Hepatocyte (in vitro differentiated cells): ENCODE measurements at regions not wholly inside any gene's neighbourhood (a gene's known extent, or its start where the extent isn't known, plus 50 kb on each side); places are given as distances from the start of the nearest gene placed in this dataset.

Source experiments
- EZH2 ChIP-seq: fragments of 200-600 bp; sonication (generic); IDR thresholded peaks from 2 replicates; pipeline ENCODE4 v1.6.1; 2016; ENCODE audit warnings: antibody characterized with exemption, mild to moderate bottlenecking, borderline replicate concordance
- TF ChIP-seq, protein P1 (sequence below): fragments of 200-600 bp; sonication (generic); IDR thresholded peaks from 2 replicates; pipeline ENCODE4 v1.5.1; 2016; ENCODE audit warnings: antibody characterized with exemption, mild to moderate bottlenecking; ENCODE audit not compliant: poor library complexity

DNA sequence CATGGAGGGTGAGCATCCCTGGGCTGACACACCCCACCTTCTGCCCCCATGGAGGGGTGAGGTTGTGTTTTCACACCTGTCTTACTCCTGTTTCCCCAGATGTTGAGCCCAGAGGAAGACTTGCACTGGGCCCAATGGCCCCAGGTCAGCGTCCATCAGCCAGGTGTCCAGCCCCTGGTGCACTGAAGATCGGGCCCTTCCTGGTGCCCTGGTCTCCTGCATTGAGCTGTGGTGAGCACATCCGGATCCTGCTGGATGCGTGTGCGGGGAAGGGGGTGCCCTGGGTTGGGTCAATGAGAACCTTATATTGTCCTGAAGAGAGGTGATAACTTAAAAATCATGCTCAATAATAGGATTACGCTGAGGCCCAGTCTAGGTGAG lies 227.3 kb downstream of the SNRPN start:
- TF ChIP-seq, protein P1, sequence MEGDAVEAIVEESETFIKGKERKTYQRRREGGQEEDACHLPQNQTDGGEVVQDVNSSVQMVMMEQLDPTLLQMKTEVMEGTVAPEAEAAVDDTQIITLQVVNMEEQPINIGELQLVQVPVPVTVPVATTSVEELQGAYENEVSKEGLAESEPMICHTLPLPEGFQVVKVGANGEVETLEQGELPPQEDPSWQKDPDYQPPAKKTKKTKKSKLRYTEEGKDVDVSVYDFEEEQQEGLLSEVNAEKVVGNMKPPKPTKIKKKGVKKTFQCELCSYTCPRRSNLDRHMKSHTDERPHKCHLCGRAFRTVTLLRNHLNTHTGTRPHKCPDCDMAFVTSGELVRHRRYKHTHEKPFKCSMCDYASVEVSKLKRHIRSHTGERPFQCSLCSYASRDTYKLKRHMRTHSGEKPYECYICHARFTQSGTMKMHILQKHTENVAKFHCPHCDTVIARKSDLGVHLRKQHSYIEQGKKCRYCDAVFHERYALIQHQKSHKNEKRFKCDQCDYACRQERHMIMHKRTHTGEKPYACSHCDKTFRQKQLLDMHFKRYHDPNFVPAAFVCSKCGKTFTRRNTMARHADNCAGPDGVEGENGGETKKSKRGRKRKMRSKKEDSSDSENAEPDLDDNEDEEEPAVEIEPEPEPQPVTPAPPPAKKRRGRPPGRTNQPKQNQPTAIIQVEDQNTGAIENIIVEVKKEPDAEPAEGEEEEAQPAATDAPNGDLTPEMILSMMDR: no peak
- TF ChIP-seq EZH2: no peak
